GM21737 (cell line): ENCODE measurements at regions not wholly inside any gene's neighbourhood (a gene's known extent, or its start where the extent isn't known, plus 50 kb on each side); places are given as distances from the start of the nearest gene placed in this dataset.
"Not testable (repeated sequence)": the region's sequence is repeated elsewhere in the genome, so short reads cannot be mapped to it uniquely, and the experiment has no call there.

ENCODE experiments used
- ATAC-seq: cut with Tn5 transposase; IDR thresholded peaks from one replicate; pipeline ENCODE4 v1.9.1; 2021; ENCODE audit warnings: mild to moderate bottlenecking, moderate library complexity; ENCODE audit not compliant: unreplicated experiment

GRCh38 chr7:91564101-91564500, 299.9 kb downstream of the FZD1 start:
- no peak for ATAC-seq

GRCh38 chr7:91564541-91564940, 300.3 kb downstream of the FZD1 start:
- ATAC-seq = no peak

- ATAC-seq = no peak
These were observed 301.5 kb downstream of the FZD1 start for GRCh38 chr7:91565499-91566401.

- no peak for ATAC-seq
These were observed 302.1 kb downstream of the FZD1 start for GRCh38 chr7:91566402-91566732.

- ATAC-seq = no peak
These were observed 303.1 kb downstream of the FZD1 start for GRCh38 chr7:91567081-91568012.

GRCh38 chr7:91568138-91568537, 303.9 kb downstream of the FZD1 start:
- ATAC-seq = no peak

GRCh38 chr7:91569728-91570457, 305.7 kb downstream of the FZD1 start:
- ATAC-seq = no peak

- ATAC-seq = no peak
These were observed 306.3 kb downstream of the FZD1 start for GRCh38 chr7:91570560-91570959.

- ATAC-seq = no peak
These were observed 307.4 kb downstream of the FZD1 start for GRCh38 chr7:91571601-91572000.

- no peak for ATAC-seq
These were observed 307.1 kb downstream of the MTERF1 start for GRCh38 chr7:91573405-91573804.

GRCh38 chr7:91576459-91576858, 304.0 kb downstream of the MTERF1 start:
- ATAC-seq = not testable (repeated sequence)

- no peak for ATAC-seq
These were observed 300.7 kb downstream of the MTERF1 start for GRCh38 chr7:91579837-91580236.

- ATAC-seq = no peak
These were observed 297.6 kb downstream of the MTERF1 start for GRCh38 chr7:91582799-91583477.

GRCh38 chr7:91596287-91596686, 284.2 kb downstream of the MTERF1 start:
- no peak for ATAC-seq

GRCh38 chr7:91598791-91599190, 281.7 kb downstream of the MTERF1 start:
- no peak for ATAC-seq

- ATAC-seq = no peak
These were observed 280.4 kb downstream of the MTERF1 start for GRCh38 chr7:91600112-91600511.

- no peak for ATAC-seq
These were observed 276.8 kb downstream of the MTERF1 start for GRCh38 chr7:91603707-91604106.

GRCh38 chr7:91608606-91609005, 271.9 kb downstream of the MTERF1 start:
- no peak for ATAC-seq

- no peak for ATAC-seq
These were observed 271.0 kb downstream of the MTERF1 start for GRCh38 chr7:91609525-91609924.

- ATAC-seq = no peak
These were observed 266.1 kb downstream of the MTERF1 start for GRCh38 chr7:91614431-91614830.
